Neural cell (in vitro differentiated cells): ENCODE measurements at regions not wholly inside any gene's neighbourhood (a gene's known extent, or its start where the extent isn't known, plus 50 kb on each side); places are given as distances from the start of the nearest gene placed in this dataset.

ENCODE experiments used
- EP300 ChIP-seq: fragments of 450-650 bp; conservative IDR thresholded peaks from 2 replicates; pipeline ENCODE4 v1.6.1; 2014; ENCODE audit warnings: antibody characterized with exemption, mild to moderate bottlenecking, moderate library complexity; ENCODE audit not compliant: poor library complexity, severe bottlenecking
- EZH2 ChIP-seq: fragments of 200-600, 300-800 bp; shearing (Covaris generic), sonication (generic); IDR thresholded peaks from 2 replicates; pipeline ENCODE4 v1.6.1; 2014; ENCODE audit warnings: antibody characterized with exemption, low read length, borderline replicate concordance, mild to moderate bottlenecking; ENCODE audit not compliant: insufficient read depth, poor library complexity, severe bottlenecking
- POLR2AphosphoS5 ChIP-seq: IDR thresholded peaks from 2 replicates; pipeline ENCODE4 v1.6.1; 2012
- RAD21 ChIP-seq: fragments of 450-650 bp; conservative IDR thresholded peaks from 2 replicates; pipeline ENCODE4 v1.6.1; 2014; ENCODE audit warnings: antibody characterized with exemption, mild to moderate bottlenecking, moderate library complexity
- TF ChIP-seq, protein P1 (sequence below): fragments of 450-650 bp; IDR thresholded peaks from 2 replicates; pipeline ENCODE4 v1.5.1; 2014; ENCODE audit warnings: antibody characterized with exemption, mild to moderate bottlenecking, moderate library complexity; ENCODE audit not compliant: poor library complexity, severe bottlenecking

DNA sequence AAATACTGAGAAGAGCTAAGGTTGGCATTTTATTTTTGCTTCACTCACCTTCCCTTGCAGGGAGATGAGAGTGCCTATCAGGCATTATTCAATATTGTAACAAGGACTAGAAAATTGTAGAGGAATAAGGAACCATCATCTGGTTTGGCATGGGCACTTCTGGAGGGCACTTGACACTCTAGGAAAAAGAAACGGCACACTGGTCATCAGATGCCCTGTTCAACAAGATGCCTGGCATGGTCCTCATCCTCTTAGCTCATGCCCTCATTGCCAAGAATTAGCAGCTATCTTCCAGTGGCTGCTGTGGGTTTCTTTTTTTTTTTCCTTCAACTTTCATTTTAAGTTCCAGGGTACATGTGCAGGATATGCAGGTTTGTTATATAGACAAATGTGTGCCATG is 95.1 kb upstream of the ESRRG start:
- TF ChIP-seq, protein P1, sequence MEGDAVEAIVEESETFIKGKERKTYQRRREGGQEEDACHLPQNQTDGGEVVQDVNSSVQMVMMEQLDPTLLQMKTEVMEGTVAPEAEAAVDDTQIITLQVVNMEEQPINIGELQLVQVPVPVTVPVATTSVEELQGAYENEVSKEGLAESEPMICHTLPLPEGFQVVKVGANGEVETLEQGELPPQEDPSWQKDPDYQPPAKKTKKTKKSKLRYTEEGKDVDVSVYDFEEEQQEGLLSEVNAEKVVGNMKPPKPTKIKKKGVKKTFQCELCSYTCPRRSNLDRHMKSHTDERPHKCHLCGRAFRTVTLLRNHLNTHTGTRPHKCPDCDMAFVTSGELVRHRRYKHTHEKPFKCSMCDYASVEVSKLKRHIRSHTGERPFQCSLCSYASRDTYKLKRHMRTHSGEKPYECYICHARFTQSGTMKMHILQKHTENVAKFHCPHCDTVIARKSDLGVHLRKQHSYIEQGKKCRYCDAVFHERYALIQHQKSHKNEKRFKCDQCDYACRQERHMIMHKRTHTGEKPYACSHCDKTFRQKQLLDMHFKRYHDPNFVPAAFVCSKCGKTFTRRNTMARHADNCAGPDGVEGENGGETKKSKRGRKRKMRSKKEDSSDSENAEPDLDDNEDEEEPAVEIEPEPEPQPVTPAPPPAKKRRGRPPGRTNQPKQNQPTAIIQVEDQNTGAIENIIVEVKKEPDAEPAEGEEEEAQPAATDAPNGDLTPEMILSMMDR: no peak
- no peak for TF ChIP-seq POLR2AphosphoS5
- TF ChIP-seq EZH2: no peak
- no peak for TF ChIP-seq RAD21
- TF ChIP-seq EP300: no peak
